Karpas-422 (cell line): ENCODE measurements at regions not wholly inside any gene's neighbourhood (a gene's known extent, or its start where the extent isn't known, plus 50 kb on each side); places are given as distances from the start of the nearest gene placed in this dataset.
"Not testable (repeated sequence)": the region's sequence is repeated elsewhere in the genome, so short reads cannot be mapped to it uniquely, and the experiment has no call there.

ENCODE experiments used
- DNase-seq: peaks from one replicate; pipeline ENCODE4 v3.0.0-alpha.2; 2015
- H2AFZ ChIP-seq: fragments of 200-600 bp; sonication (generic); 2 replicates; pipeline ENCODE4 v1.6.1; 2014; ENCODE audit warnings: antibody characterized with exemption, low read length, mixed read lengths
- H3K27ac ChIP-seq: fragments of 200-600 bp; sonication (generic); 2 replicates; pipeline ENCODE4 v1.5.1; 2014; ENCODE audit warnings: mild to moderate bottlenecking, low read length, moderate library complexity
- H3K27me3 ChIP-seq: fragments of 200-600 bp; sonication (generic); 2 replicates; pipeline ENCODE4 v1.6.1; 2014; ENCODE audit warnings: low read length, mixed read lengths
- H3K36me3 ChIP-seq: fragments of 200-600 bp; sonication (generic); 2 replicates; pipeline ENCODE4 v1.6.1; 2014; ENCODE audit warnings: low read length, mixed read lengths; ENCODE audit not compliant: insufficient read depth
- H3K4me1 ChIP-seq: fragments of 200-600 bp; sonication (generic); 2 replicates; pipeline ENCODE4 v1.6.1; 2014; ENCODE audit warnings: mild to moderate bottlenecking, low read length, mixed read lengths
- H3K4me2 ChIP-seq: fragments of 200-600 bp; sonication (generic); 2 replicates; pipeline ENCODE4 v1.6.1; 2014; ENCODE audit warnings: low read length, low read depth, mild to moderate bottlenecking; ENCODE audit not compliant: poor library complexity, severe bottlenecking
- H3K4me3 ChIP-seq: fragments of 200-600 bp; sonication (generic); 2 replicates; pipeline ENCODE4 v1.5.1; 2014; ENCODE audit warnings: mild to moderate bottlenecking, antibody characterized with exemption, low read length, mixed read lengths
- H3K79me2 ChIP-seq: fragments of 200-600 bp; sonication (generic); 2 replicates; pipeline ENCODE4 v1.6.1; 2014; ENCODE audit warnings: mild to moderate bottlenecking, low read length, mixed read lengths
- H3K9ac ChIP-seq: fragments of 200-600 bp; sonication (generic); 2 replicates; pipeline ENCODE4 v1.6.0; 2014; ENCODE audit warnings: low read length
- H3K9me2 ChIP-seq: fragments of 200-600 bp; sonication (generic), shearing (Covaris generic); replicated peaks from 2 replicates; pipeline ENCODE4 v1.6.0; 2014; ENCODE audit warnings: mild to moderate bottlenecking, low read length, moderate library complexity; ENCODE audit not compliant: insufficient read depth
- H3K9me3 ChIP-seq: fragments of 300-700, 200-600 bp; sonication (generic); 2 replicates; pipeline ENCODE4 v1.6.1; 2014; ENCODE audit warnings: low read length, mixed read lengths
- H4K20me1 ChIP-seq: fragments of 200-600 bp; sonication (generic); 2 replicates; pipeline ENCODE4 v1.6.1; 2014; ENCODE audit warnings: mild to moderate bottlenecking, antibody characterized with exemption, low read length, low read depth; ENCODE audit not compliant: insufficient read depth

DNA sequence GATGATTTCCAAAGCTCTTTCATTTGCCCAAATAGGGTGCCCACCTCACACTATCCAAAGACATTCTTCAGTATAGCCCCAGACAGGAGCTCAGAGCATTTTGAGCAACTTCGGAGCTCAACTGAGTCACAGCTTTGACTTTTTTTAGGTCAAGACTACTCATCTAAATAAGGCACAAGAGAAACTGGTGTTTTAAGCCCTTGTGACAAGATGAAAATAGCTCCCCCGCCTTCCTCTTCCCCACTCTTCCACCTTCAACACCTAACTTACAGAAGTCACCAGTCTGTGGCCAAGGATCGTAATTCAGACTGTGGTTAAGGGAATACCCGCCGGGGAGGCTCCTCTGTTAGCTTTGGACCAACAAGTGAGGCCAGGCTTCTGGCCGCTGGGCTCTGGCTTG, 60.4 kb upstream of the CA12 start:
- H3K9ac ChIP-seq, result no peak overlapping the region
- no peaks in the 10 kb centered on the region for H3K9me3 ChIP-seq
- DNase-seq, result no peak
- no peak overlapping the region for H2AFZ ChIP-seq
- H3K4me2 ChIP-seq, result no peak overlapping the region
- H3K79me2 ChIP-seq, result no peaks in the 10 kb centered on the region
- no peaks in the 10 kb centered on the region for H3K9me2 ChIP-seq
- H4K20me1 ChIP-seq, result no peaks in the 10 kb centered on the region
- no peaks in the 10 kb centered on the region for H3K4me1 ChIP-seq
- no peak overlapping the region for H3K4me3 ChIP-seq
- H3K27ac ChIP-seq, result no peak overlapping the region
- no peaks in the 10 kb centered on the region for H3K36me3 ChIP-seq
- H3K27me3 ChIP-seq, result no peaks in the 10 kb centered on the region

DNA sequence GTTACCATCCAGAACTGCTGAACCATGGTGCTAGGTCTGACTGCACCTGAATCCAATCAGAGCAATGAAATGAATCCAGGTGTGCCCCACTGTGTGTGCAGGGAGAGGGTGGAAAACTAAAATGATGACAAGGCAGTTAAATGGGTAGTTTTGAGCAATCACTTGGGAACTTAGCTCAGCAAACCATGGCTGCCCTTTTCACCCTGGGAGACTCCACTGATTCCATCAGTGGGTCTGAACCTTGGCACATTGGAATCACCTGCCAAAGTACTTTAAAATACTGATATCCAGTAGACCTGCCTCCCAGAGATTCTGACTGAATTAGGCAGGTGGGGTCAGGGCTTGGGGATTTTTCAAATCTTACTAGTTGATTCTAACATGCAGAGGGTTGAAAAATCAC, 59.8 kb upstream of the USP3 start:
- Histone ChIP-seq H3K27me3 (no peaks in the 10 kb centered on the region), H3K27ac (no peak overlapping the region), H3K9ac (no peak overlapping the region), H3K9me2 (no peaks in the 10 kb centered on the region), H3K4me3 (no peak overlapping the region), H3K36me3 (no peaks in the 10 kb centered on the region), H3K4me1 (no peaks in the 10 kb centered on the region), H3K79me2 (no peaks in the 10 kb centered on the region), H3K9me3 (no peaks in the 10 kb centered on the region), H2AFZ (no peak overlapping the region), H4K20me1 (no peaks in the 10 kb centered on the region), H3K4me2 (no peak overlapping the region)
- DNase-seq, result no peak

DNA sequence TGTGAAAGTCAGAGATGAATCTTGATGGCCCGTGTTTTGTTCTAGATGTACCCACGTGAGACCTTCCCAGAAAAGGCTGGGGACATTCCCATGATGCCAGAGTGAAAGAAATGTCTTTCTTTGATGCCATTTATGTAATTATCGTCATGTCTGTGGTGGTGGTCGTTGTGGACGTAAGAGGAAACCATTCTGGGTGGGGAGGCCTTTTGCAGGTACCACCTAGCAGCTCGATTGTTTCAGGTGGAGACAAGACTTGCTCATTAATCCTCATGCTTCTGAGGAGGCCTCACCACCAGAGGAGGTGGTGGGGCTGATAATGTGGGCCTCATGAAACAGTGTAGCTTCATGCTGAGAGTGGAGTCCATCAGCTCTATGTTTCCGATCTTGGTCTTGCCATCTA, 58.1 kb upstream of the USP3 start:
- Histone ChIP-seq H2AFZ (no peak overlapping the region), H3K36me3 (no peaks in the 10 kb centered on the region), H3K79me2 (no peaks in the 10 kb centered on the region), H4K20me1 (no peaks in the 10 kb centered on the region), H3K4me3 (no peak overlapping the region), H3K4me1 (no peaks in the 10 kb centered on the region), H3K9ac (no peak overlapping the region), H3K27me3 (no peaks in the 10 kb centered on the region), H3K27ac (no peak overlapping the region), H3K9me3 (no peaks in the 10 kb centered on the region), H3K4me2 (no peak overlapping the region), H3K9me2 (no peaks in the 10 kb centered on the region)
- DNase-seq, result no peak

DNA sequence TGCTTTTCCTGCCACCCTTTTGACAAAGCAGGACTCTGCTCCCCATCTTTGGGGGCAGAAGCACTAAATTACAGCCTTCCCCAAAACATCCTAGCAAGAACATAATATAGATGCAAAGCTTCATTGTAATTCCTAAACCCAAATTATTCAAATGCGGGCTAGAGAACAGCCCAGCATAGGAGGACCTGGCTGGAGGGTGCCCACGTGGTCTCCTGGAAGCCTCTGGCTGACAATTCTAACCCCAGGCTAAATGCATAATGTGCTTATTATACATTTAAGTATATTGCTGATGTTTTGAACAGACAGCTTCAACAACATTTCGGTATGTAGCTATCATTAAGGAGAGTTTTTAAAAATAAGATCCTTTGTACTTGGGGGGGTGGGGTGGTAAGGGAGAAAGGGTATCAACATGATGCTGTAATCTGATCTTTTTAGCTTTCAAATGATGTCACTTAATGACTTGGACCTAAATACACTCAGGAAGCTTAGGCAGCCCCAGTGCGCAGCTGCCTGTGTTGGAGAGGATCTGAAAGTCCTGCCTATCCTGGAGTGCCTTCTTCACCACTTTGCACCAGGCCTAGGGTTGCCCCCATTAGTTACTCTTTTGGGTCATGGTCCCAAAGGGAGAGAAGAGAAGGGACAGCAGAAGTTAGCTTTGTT, 57.2 kb upstream of the USP3 start:
- Histone ChIP-seq H3K4me2 (no peak overlapping the region), H3K9me2 (no peaks in the 10 kb centered on the region), H3K27ac (no peak overlapping the region), H4K20me1 (no peaks in the 10 kb centered on the region), H3K4me3 (no peak overlapping the region), H3K9ac (no peak overlapping the region), H3K4me1 (no peaks in the 10 kb centered on the region), H3K9me3 (no peaks in the 10 kb centered on the region), H3K27me3 (no peaks in the 10 kb centered on the region), H2AFZ (no peak overlapping the region), H3K36me3 (no peaks in the 10 kb centered on the region), H3K79me2 (no peaks in the 10 kb centered on the region)
- DNase-seq, result no peak

DNA sequence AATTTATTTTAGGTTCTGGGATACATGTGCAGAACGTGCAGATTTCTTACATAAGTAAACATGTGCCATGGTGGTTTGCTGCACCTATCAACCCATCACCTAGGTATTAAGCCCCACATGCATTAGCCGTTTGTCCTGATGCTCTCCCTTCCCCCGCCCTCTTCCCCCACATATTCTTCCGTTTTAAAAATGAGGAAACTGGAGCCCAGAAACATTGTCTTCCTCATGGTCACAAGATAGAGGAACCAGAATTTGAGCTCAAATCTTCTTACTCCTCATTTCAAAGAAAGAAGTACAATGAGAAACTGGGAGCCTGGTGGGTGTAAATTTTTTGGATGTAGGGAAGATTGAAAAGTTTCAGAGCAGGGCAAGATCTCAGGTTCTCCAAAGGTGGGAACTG, 56.1 kb upstream of the USP3 start:
- Histone ChIP-seq H3K4me2 (no peak overlapping the region), H2AFZ (no peak overlapping the region), H3K27me3 (no peaks in the 10 kb centered on the region), H3K9me2 (no peaks in the 10 kb centered on the region), H4K20me1 (no peaks in the 10 kb centered on the region), H3K9me3 (no peaks in the 10 kb centered on the region), H3K4me3 (no peak overlapping the region), H3K4me1 (no peaks in the 10 kb centered on the region), H3K36me3 (no peaks in the 10 kb centered on the region), H3K9ac (no peak overlapping the region), H3K27ac (no peak overlapping the region), H3K79me2 (no peaks in the 10 kb centered on the region)
- DNase-seq, result no peak

DNA sequence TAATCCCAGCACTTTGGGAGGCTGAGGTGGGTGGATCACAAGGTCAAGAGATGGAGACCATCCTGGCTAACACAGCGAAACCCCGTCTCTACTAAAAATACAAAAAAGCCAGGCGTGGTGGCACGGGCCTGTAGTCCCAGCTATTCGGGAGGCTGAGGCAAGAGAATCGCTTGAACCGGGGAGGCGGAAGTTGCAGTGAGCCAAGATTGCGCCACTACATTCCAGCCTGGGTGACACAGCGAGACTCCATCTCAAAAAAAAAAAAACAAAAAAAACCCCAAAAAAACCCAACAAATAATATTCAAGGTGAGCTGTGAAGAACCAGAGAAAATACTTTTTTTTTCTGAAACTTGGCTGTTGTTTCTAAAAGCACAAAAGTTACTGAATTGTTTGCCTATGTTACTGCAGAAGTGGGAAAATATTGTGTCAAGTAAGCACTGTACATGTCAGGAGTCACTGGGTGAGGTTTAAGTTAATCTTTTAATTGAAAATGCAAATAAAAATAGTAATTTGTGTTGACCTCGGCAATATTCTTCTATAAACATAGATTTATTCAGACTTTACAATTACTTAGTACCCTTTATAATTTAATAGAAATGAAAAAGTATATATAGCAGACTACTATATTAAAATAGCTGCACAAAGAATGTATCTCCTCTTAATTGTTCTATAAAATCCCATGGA, 55.4 kb upstream of the USP3 start:
- H3K27me3 ChIP-seq, H2AFZ ChIP-seq, H3K4me1 ChIP-seq, H3K36me3 ChIP-seq, H3K9me2 ChIP-seq, H3K9ac ChIP-seq, DNase-seq, H3K9me3 ChIP-seq, H3K4me3 ChIP-seq, H3K27ac ChIP-seq, H3K79me2 ChIP-seq, H3K4me2 ChIP-seq, H4K20me1 ChIP-seq: not testable (repeated sequence)

DNA sequence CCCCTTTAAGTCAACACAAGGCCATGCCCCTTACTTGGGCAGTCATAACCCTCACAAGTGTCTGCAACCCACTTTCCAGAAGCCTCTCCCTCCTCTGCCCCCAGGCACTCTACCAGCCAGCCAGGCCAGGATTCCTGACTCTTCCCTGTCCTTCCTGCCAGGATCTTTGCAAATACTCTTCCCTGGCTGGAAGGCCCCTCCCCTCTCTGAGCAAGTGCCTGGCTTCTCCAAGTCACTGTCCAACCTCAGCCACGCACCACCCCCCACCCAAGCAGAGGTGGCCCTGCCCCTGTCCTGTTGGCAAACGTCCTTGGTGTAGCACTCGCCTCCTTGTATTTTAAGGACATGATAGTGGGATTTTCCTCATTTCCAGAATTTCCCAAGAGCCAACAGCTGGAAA, 54.7 kb upstream of the USP3 start:
- Histone ChIP-seq H3K27me3 (no peaks in the 10 kb centered on the region), H2AFZ (no peak overlapping the region), H3K9me2 (no peaks in the 10 kb centered on the region), H3K4me3 (no peak overlapping the region), H3K9me3 (no peaks in the 10 kb centered on the region), H3K79me2 (no peaks in the 10 kb centered on the region), H3K4me2 (no peak overlapping the region), H3K36me3 (no peaks in the 10 kb centered on the region), H4K20me1 (no peaks in the 10 kb centered on the region), H3K27ac (no peak overlapping the region), H3K9ac (no peak overlapping the region), H3K4me1 (no peaks in the 10 kb centered on the region)
- DNase-seq, result no peak

DNA sequence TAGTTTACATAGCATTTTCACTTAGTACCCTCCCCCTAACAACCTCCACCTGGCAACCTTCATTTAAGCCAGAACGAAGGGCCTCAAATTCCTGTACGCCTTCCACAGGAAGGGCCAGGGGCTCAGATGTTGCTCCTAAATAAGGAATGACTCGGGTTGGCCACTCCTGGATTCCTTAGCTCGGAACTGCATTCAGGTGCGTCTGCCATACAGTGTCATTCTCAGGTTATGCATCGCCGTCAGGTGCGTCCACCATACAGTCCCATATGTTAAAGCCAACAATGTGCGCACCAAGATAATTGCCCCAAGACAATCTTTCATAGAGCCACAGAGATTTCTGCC, 53.5 kb upstream of the USP3 start:
- H3K27me3 ChIP-seq, result no peaks in the 10 kb centered on the region
- H3K79me2 ChIP-seq, result no peaks in the 10 kb centered on the region
- H3K4me3 ChIP-seq, result no peak overlapping the region
- no peaks in the 10 kb centered on the region for H3K9me3 ChIP-seq
- H3K4me1 ChIP-seq, result no peaks in the 10 kb centered on the region
- no peak for DNase-seq
- no peaks in the 10 kb centered on the region for H3K36me3 ChIP-seq
- no peaks in the 10 kb centered on the region for H4K20me1 ChIP-seq
- H2AFZ ChIP-seq, result no peak overlapping the region
- H3K4me2 ChIP-seq, result no peak overlapping the region
- no peaks in the 10 kb centered on the region for H3K9me2 ChIP-seq
- no peak overlapping the region for H3K27ac ChIP-seq
- H3K9ac ChIP-seq, result no peak overlapping the region
